Fibroblast of gingiva (primary cell): ENCODE measurements at regions not wholly inside any gene's neighbourhood (a gene's known extent, or its start where the extent isn't known, plus 50 kb on each side); places are given as distances from the start of the nearest gene placed in this dataset.

Source experiments
- DNase-seq: peaks from one replicate; pipeline ENCODE4 v3.0.0-alpha.2; 2011; ENCODE audit warnings: low read depth

- DNase-seq, result no peak
Observed at GRCh38 chr3:41041462-41041861, 157.8 kb upstream of the CTNNB1 start.

- no peak for DNase-seq
Observed at GRCh38 chr3:41041899-41042298, 157.4 kb upstream of the CTNNB1 start.

- no peak for DNase-seq
Observed at GRCh38 chr3:41044523-41044922, 154.8 kb upstream of the CTNNB1 start.

GRCh38 chr3:41045491-41045890 lies 153.8 kb upstream of the CTNNB1 start:
- no peak for DNase-seq

GRCh38 chr3:41050144-41050543 lies 149.2 kb upstream of the CTNNB1 start:
- no peak for DNase-seq

- DNase-seq, result no peak
Observed at GRCh38 chr3:41053220-41053619, 146.1 kb upstream of the CTNNB1 start.

GRCh38 chr3:41060106-41060505 lies 139.2 kb upstream of the CTNNB1 start:
- DNase-seq, result no peak

- no peak for DNase-seq
Observed at GRCh38 chr3:41064070-41064469, 135.2 kb upstream of the CTNNB1 start.

- DNase-seq, result no peak
Observed at GRCh38 chr3:41064526-41064925, 134.8 kb upstream of the CTNNB1 start.

- DNase-seq, result no peak
Observed at GRCh38 chr3:41065340-41065739, 134.0 kb upstream of the CTNNB1 start.

GRCh38 chr3:41073190-41073589 lies 126.1 kb upstream of the CTNNB1 start:
- DNase-seq, result no peak

- no peak for DNase-seq
Observed at GRCh38 chr3:41075975-41076374, 123.3 kb upstream of the CTNNB1 start.

- no peak for DNase-seq
Observed at GRCh38 chr3:41076399-41076798, 122.9 kb upstream of the CTNNB1 start.

- DNase-seq, result no peak
Observed at GRCh38 chr3:41080141-41080540, 119.2 kb upstream of the CTNNB1 start.

GRCh38 chr3:41088882-41089281 lies 110.4 kb upstream of the CTNNB1 start:
- DNase-seq, result no peak

- DNase-seq, result no peak
Observed at GRCh38 chr3:41089566-41089965, 109.7 kb upstream of the CTNNB1 start.

GRCh38 chr3:41092844-41093243 lies 106.5 kb upstream of the CTNNB1 start:
- DNase-seq, result no peak

- no peak for DNase-seq
Observed at GRCh38 chr3:41093476-41093875, 105.8 kb upstream of the CTNNB1 start.

- DNase-seq, result no peak
Observed at GRCh38 chr3:41094351-41094750, 105.0 kb upstream of the CTNNB1 start.

- no peak for DNase-seq
Observed at GRCh38 chr3:41095702-41096101, 103.6 kb upstream of the CTNNB1 start.

- DNase-seq, result no peak
Observed at GRCh38 chr3:41097896-41098496, 101.3 kb upstream of the CTNNB1 start.

GRCh38 chr3:41101231-41101630 lies 98.1 kb upstream of the CTNNB1 start:
- DNase-seq, result no peak

- DNase-seq, result no peak
Observed at GRCh38 chr3:41102053-41102556, 97.2 kb upstream of the CTNNB1 start.

GRCh38 chr3:41102750-41103149 lies 96.6 kb upstream of the CTNNB1 start:
- no peak for DNase-seq

- DNase-seq, result no peak
Observed at GRCh38 chr3:41103200-41103599, 96.1 kb upstream of the CTNNB1 start.
